ENCODE measurements at regions not wholly inside any gene's neighbourhood (a gene's known extent, or its start where the extent isn't known, plus 50 kb on each side); places are given as distances from the start of the nearest gene placed in this dataset.

- no peak for TF ChIP-seq CTCF (conservative IDR thresholded peaks at IDR 0.05 in 1 of 2, IDR thresholded peaks at IDR 0.05 in 1 of 2; ENCODE audit: extremely low read depth in 1 of 2, insufficient read depth in 1 of 2, low read depth in 1 of 2, low read length in 2 of 2)
- TF ChIP-seq EZH2 (IDR thresholded peaks at IDR 0.05; ENCODE audit: borderline replicate concordance, low read length) = no peak
These were observed 315.4 kb downstream of the CYRIA start for GRCh38 chr2:16350211-16350610.
